HEK293 (cell line): ENCODE measurements at regions not wholly inside any gene's neighbourhood (a gene's known extent, or its start where the extent isn't known, plus 50 kb on each side); places are given as distances from the start of the nearest gene placed in this dataset.
A peak's percentile ranks its signal among the peaks of the same experiment; 100 is the strongest.

Experiments
- CTCF ChIA-PET: fragments of 350-600 bp; formaldehyde crosslinking; extraction: SDS; loops from one replicate; lab custom pipeline; 2021; ENCODE audit warnings: antibody characterized with exemption; lab: Yijun Ruan, JAX
- POLR2A ChIA-PET: fragments of 300-600 bp; formaldehyde crosslinking; extraction: SDS; loops from one replicate; lab custom pipeline; 2020; ENCODE audit warnings: antibody characterized with exemption, inconsistent platforms; lab: Yijun Ruan, JAX
- H3K27ac ChIP-seq: fragments of 200-500 bp; sonication (Bioruptor generic); 2 replicates; pipeline ENCODE4 v1.5.1; 2014; ENCODE audit warnings: low read depth, low read length, control low read depth, inconsistent platforms; ENCODE audit errors: extremely low read depth
- H3K36me3 ChIP-seq, 2 experiments: fragments of 200-500 bp in 1 of 2; sonication (Bioruptor generic) in 1 of 2; 1 replicate in 1 of 2; 2 replicates in 1 of 2; pipeline ENCODE4 v1.5.1; 2014 to 2017; ENCODE audit warnings: inconsistent platforms in 2 of 2, low read length in 2 of 2; ENCODE audit not compliant: control insufficient read depth in 2 of 2, insufficient read depth in 1 of 2
- H3K4me1 ChIP-seq: fragments of 200-500 bp; sonication (Bioruptor generic); 2 replicates; pipeline ENCODE4 v1.5.1; 2014; ENCODE audit warnings: mild to moderate bottlenecking, low read length, inconsistent platforms; ENCODE audit not compliant: control insufficient read depth, insufficient read depth
- H3K4me3 ChIP-seq: 2 replicates; pipeline ENCODE4 v1.5.1; 2011; ENCODE audit warnings: low read depth, mild to moderate bottlenecking, control low read depth, low read length, moderate library complexity
- H3K9me3 ChIP-seq: fragments of 200-500 bp; sonication (Bioruptor generic); 2 replicates; pipeline ENCODE4 v1.5.1; 2014; ENCODE audit warnings: low read depth, low read length, inconsistent platforms; ENCODE audit not compliant: control insufficient read depth, insufficient read depth
- ATF2 ChIP-seq: fragments of 450-650 bp; formaldehyde crosslinking; IDR thresholded peaks from 2 replicates; pipeline ENCODE4 v1.5.1; 2016; ENCODE audit warnings: missing biosample characterization, missing genetic modification characterization, low read depth
- FEZF1 ChIP-seq: fragments of 450-650 bp; formaldehyde crosslinking; IDR thresholded peaks from 2 replicates; pipeline ENCODE4 v1.5.1; 2016; ENCODE audit warnings: missing biosample characterization, missing genetic modification characterization
- INSM2 ChIP-seq: fragments of 450-650 bp; formaldehyde crosslinking; IDR thresholded peaks from 2 replicates; pipeline ENCODE4 v1.5.1; 2016; ENCODE audit warnings: missing biosample characterization, missing genetic modification characterization
- KLF7 ChIP-seq: fragments of 450-650 bp; formaldehyde crosslinking; IDR thresholded peaks from 2 replicates; pipeline ENCODE4 v1.5.1; 2016; ENCODE audit warnings: missing biosample characterization, missing genetic modification characterization, borderline replicate concordance
- OVOL3 ChIP-seq: fragments of 450-650 bp; formaldehyde crosslinking; IDR thresholded peaks from 2 replicates; pipeline ENCODE4 v1.5.1; 2016; ENCODE audit warnings: missing biosample characterization, missing genetic modification characterization
- PRDM4 ChIP-seq: fragments of 450-650 bp; formaldehyde crosslinking; IDR thresholded peaks from 2 replicates; pipeline ENCODE4 v1.5.1; 2017; ENCODE audit warnings: missing biosample characterization, missing genetic modification characterization
- PRDM6 ChIP-seq: fragments of 450-650 bp; formaldehyde crosslinking; IDR thresholded peaks from 2 replicates; pipeline ENCODE4 v1.5.1; 2017; ENCODE audit warnings: missing biosample characterization, missing genetic modification characterization
- ZBTB20 ChIP-seq: fragments of 450-650 bp; formaldehyde crosslinking; IDR thresholded peaks from 2 replicates; pipeline ENCODE4 v1.5.1; 2016; ENCODE audit warnings: missing biosample characterization, missing genetic modification characterization
- ZEB2 ChIP-seq: fragments of 450-650 bp; formaldehyde crosslinking; IDR thresholded peaks from 2 replicates; pipeline ENCODE4 v1.5.1; 2016; ENCODE audit warnings: missing biosample characterization, missing genetic modification characterization
- ZIC2 ChIP-seq: fragments of 450-650 bp; formaldehyde crosslinking; IDR thresholded peaks from 2 replicates; pipeline ENCODE4 v1.5.1; 2016; ENCODE audit warnings: missing biosample characterization, missing genetic modification characterization
- ZNF133 ChIP-seq: fragments of 450-650 bp; formaldehyde crosslinking; IDR thresholded peaks from 2 replicates; pipeline ENCODE4 v1.5.1; 2016; ENCODE audit warnings: missing biosample characterization, missing genetic modification characterization
- ZNF18 ChIP-seq: fragments of 450-650 bp; formaldehyde crosslinking; IDR thresholded peaks from 2 replicates; pipeline ENCODE4 v1.5.1; 2016; ENCODE audit warnings: missing biosample characterization, missing genetic modification characterization
- ZNF214 ChIP-seq: fragments of 450-650 bp; formaldehyde crosslinking; IDR thresholded peaks from 2 replicates; pipeline ENCODE4 v1.5.1; 2017; ENCODE audit warnings: missing biosample characterization, mild to moderate bottlenecking, missing genetic modification characterization, borderline replicate concordance
- ZNF398 ChIP-seq: fragments of 450-650 bp; formaldehyde crosslinking; IDR thresholded peaks from 2 replicates; pipeline ENCODE4 v1.5.1; 2017; ENCODE audit warnings: missing biosample characterization, missing genetic modification characterization
- ZNF48 ChIP-seq: fragments of 450-650 bp; formaldehyde crosslinking; IDR thresholded peaks from 2 replicates; pipeline ENCODE4 v1.5.1; 2016; ENCODE audit warnings: missing biosample characterization, missing genetic modification characterization
- ZNF549 ChIP-seq: fragments of 450-650 bp; IDR thresholded peaks from 2 replicates; pipeline ENCODE4 v1.5.1; 2018; ENCODE audit warnings: missing biosample characterization, missing genetic modification characterization, mild to moderate bottlenecking, inconsistent platforms, moderate library complexity
- ZNF645 ChIP-seq: fragments of 450-650 bp; formaldehyde crosslinking; IDR thresholded peaks from 2 replicates; pipeline ENCODE4; 2016; ENCODE audit warnings: missing biosample characterization, missing genetic modification characterization
- ZSCAN16 ChIP-seq: fragments of 450-650 bp; formaldehyde crosslinking; IDR thresholded peaks from 2 replicates; pipeline ENCODE4 v1.5.1; 2016; ENCODE audit warnings: missing biosample characterization, missing genetic modification characterization

- no peak overlapping the region for H3K4me3 ChIP-seq
- POLR2A ChIA-PET, result interaction anchor here (1.2 to 3.5 kb wide), 2 partner anchors 333 to 337 kb away, joined by 3 to 49 read pairs; partner anchors contain the start of gene CITED2
- H3K4me1 ChIP-seq, result peaks cover 6% of the 10 kb centered on the region; the same call in 1 of the 2 replicates
- H3K27ac ChIP-seq, result no peak overlapping the region
- no peaks in the 10 kb centered on the region for H3K9me3 ChIP-seq
- H3K36me3 ChIP-seq, result no peaks in the 10 kb centered on the region
- no peak for TF ChIP-seq KLF7 (tag by site-specific recombination)
- TF ChIP-seq PRDM6 (tag by site-specific recombination), result peak; percentile 47; the same call in 1 of the 2 replicates
- no peak; the same call in 1 of the 2 replicates for TF ChIP-seq FEZF1 (tag by site-specific recombination)
- TF ChIP-seq ZNF18 (tag by site-specific recombination), result peak; percentile 82
- no peak for TF ChIP-seq INSM2 (tag by site-specific recombination)
- TF ChIP-seq ZNF549 (tag by site-specific recombination), result no peak
- no peak for TF ChIP-seq ZNF645 (tag by site-specific recombination)
- TF ChIP-seq ZEB2, result 0 out of 2 replicates have a peak, but pooled peaks have one; percentile 37
- no peak for TF ChIP-seq ZIC2 (tag by site-specific recombination)
- no peak for TF ChIP-seq ZNF398 (tag by site-specific recombination)
- TF ChIP-seq ZBTB20 (tag by site-specific recombination), result no peak
- TF ChIP-seq ZNF133, result no peak
- 0 out of 2 replicates have a peak, but pooled peaks have one; percentile 31 for TF ChIP-seq PRDM4
- no peak for TF ChIP-seq ZNF48 (tag by site-specific recombination)
- TF ChIP-seq ZNF214 (tag by site-specific recombination), result no peak
- no peak for TF ChIP-seq ZSCAN16 (tag by site-specific recombination)
- TF ChIP-seq ATF2, result no peak
- TF ChIP-seq OVOL3 (tag by site-specific recombination), result no peak
- CTCF ChIA-PET, result interaction anchor here (0.6 to 1.8 kb wide), 5 partner anchors 124 to 1967 kb away, joined by 3 to 4 read pairs (median 3); no protein-coding TSS in a partner anchor
These were observed 332.5 kb upstream of the CITED2 start for GRCh38 chr6:139706912-139707311.
